C4-2B (cell line): ENCODE measurements at regions not wholly inside any gene's neighbourhood (a gene's known extent, or its start where the extent isn't known, plus 50 kb on each side); places are given as distances from the start of the nearest gene placed in this dataset.
A peak's percentile ranks its signal among the peaks of the same experiment; 100 is the strongest.

Experiments used
- H3K27ac ChIP-seq: fragments of 450-650 bp; 2 replicates; pipeline ENCODE4 v1.5.1; 2017
- ZFX ChIP-seq: fragments of 450-650 bp; IDR thresholded peaks from 2 replicates; pipeline ENCODE4 v1.6.1; 2017
- TF ChIP-seq, protein P1 (sequence below): fragments of 450-650 bp; conservative IDR thresholded peaks from 2 replicates; pipeline ENCODE4 v1.5.1; 2017; ENCODE audit warnings: mild to moderate bottlenecking

DNA sequence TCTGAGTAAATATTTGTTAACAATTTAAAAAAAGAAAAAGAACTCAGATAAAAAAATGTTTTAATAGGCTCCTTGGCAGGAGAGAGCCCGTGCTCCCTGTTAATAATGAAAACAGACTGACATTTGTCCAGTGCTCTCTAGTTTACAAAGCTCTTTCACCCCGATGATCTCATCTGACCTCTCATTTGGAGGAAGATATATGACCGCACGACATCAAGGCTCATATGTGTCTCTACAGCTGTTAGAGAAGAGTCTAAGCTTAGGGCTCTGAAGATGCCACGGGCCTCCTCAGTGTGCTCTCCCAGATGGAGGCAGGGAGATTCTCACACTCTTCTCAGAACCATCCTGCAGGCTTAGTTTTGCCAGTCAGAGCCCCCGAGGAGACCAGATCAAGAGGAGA lies 280.8 kb upstream of the IRX5 start:
- TF ChIP-seq, protein P1, sequence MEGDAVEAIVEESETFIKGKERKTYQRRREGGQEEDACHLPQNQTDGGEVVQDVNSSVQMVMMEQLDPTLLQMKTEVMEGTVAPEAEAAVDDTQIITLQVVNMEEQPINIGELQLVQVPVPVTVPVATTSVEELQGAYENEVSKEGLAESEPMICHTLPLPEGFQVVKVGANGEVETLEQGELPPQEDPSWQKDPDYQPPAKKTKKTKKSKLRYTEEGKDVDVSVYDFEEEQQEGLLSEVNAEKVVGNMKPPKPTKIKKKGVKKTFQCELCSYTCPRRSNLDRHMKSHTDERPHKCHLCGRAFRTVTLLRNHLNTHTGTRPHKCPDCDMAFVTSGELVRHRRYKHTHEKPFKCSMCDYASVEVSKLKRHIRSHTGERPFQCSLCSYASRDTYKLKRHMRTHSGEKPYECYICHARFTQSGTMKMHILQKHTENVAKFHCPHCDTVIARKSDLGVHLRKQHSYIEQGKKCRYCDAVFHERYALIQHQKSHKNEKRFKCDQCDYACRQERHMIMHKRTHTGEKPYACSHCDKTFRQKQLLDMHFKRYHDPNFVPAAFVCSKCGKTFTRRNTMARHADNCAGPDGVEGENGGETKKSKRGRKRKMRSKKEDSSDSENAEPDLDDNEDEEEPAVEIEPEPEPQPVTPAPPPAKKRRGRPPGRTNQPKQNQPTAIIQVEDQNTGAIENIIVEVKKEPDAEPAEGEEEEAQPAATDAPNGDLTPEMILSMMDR, result no peak
- peak overlapping the region; percentile 59 for H3K27ac ChIP-seq

DNA sequence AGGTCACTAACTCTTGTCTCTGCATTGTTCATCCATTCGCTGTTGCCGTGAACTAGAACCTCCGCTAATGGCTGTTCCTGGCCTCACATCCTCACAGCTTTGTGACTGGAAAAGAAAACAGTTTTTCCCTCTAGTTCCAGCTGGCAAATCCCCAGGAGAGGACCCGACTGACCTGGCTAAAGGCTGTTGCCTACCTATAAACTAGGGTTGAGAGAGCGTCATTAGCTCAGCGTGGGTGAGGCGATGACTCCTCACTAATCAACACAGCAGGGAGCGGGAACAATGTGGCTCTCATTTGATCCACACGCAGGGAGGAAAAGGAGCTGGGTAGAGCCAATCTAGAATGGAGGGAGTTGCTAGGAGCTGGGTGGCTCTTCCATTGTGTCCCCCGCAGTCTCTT lies 282.1 kb upstream of the IRX5 start:
- peak overlapping the region; percentile 59 for H3K27ac ChIP-seq
- no peak for TF ChIP-seq ZFX
- TF ChIP-seq, protein P1, result no peak

DNA sequence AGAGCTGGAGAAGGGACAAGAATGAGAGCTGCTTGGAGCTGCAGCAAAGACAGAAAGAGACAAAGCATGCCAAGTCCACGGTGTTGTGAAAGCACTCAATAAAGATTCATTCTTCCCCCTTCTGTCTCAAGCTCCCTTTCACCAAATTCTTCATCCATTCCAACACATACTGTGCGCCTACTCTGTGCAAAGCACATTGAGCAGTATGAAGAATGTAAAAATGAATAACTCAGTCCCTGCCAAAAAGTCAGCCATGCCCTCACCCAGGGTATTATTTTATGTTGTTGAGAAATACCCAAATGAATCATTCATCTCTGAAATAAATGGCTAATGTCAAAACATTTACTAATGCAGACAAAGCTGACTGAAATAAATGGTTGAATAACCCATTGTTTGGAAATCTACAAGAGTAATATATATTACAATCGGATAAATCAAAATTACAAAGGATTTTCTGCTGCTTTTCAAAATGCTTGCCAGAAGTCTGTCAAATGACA lies 282.9 kb upstream of the IRX5 start:
- TF ChIP-seq ZFX, result no peak

DNA sequence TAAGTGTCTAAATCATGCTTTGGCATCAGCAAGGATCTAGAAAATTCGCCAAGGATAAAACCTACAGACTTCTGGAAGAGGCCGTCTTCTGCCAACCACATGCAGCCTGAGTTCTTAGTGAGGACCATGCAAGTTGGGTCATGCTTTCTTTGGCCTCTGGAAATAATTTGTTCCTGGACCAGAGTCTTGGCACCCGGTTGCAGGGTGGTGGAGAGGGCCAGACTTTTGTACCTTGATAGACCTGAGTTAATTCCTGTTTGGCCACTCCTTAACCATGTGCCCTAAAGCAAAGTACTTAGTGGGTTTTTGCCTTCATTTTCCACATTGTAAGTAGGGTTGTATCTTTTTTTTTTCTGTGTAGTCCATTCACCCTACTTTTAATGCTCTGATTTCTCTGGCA lies 283.4 kb upstream of the IRX5 start:
- H3K27ac ChIP-seq, result peak overlapping the region; percentile 50; the same call in 1 of the 2 replicates
- TF ChIP-seq ZFX, result no peak
- TF ChIP-seq, protein P1, result no peak

More for the DNA sequence above, 282.9 kb upstream of the IRX5 start:
- peak overlapping the region; percentile 50; the same call in 1 of the 2 replicates for H3K27ac ChIP-seq

DNA sequence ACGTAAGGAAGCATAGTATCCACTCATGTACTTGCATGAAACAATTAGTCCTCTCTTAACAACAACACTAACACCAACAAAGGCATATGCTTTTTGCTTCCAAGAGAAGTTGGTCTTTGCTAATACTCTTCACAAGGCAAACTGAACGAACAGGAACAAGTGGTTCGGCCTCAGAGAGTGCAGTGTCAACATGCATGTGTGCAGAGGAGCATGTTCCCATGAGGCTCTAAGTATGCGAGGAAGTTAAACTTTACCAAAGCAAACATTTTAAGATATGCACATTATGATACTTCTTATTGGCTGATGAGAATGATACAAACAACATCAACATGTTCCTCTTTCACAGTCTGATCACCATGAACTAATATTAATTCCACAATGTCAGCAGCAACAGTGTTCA lies 285.3 kb upstream of the IRX5 start:
- peak overlapping the region; percentile 60; the same call in 1 of the 2 replicates for H3K27ac ChIP-seq
- no peak for TF ChIP-seq ZFX
- TF ChIP-seq, protein P1, result no peak

DNA sequence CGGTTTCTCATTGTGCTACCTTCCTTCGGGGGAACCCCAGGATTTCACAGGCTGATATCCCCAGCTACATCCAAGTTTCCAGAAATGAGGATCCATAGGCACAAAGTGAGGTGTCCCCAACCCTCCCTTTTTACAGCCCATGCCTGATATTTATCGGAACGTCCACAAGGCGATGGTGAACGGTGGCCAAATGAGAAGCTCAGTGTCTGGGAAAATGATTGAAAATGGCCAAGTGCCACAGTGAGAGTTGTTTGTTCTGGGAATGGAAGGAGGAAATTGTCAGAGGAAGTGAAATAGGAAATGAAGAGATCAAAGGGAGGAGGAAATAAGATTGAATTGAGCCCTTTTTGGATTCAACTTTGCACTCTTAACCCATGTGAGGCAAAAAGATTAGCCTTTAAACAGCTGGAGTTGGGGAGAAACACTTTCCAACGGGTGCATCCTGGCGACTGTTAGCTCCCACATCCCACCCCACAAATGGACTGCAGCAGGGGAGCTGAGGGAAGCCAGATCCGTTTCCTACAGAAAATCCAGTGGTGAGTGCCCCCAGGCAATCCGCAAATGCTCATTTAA lies 294.4 kb upstream of the IRX5 start:
- TF ChIP-seq, protein P1, result no peak
- H3K27ac ChIP-seq, result no peak overlapping the region

DNA sequence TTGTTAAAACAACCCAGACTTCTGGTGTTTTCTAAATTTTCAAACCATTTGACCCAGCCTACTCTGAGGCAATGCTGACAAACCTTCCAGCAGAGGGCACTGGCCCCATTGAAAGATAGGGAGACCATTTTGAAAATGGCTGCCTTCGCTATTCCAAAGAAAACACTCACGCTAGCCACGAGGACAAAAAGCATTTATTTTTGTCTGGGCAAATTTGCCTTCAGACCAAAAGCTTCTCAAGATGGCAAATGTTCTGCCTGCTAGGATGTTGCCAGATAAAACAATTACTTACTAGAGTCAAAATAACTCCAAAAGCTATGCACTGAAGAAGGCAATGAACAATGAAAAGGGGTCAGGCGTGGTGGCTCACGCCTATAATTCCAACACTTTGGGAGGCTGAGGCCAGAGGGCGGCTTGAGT lies 296.7 kb upstream of the IRX5 start:
- TF ChIP-seq ZFX, result no peak
- TF ChIP-seq, protein P1, result peak; percentile 57

More for the DNA sequence above, 296.7 kb upstream of the IRX5 start:
- H3K27ac ChIP-seq, result no peak overlapping the region
